ENCODE measurements at regions not wholly inside any gene's neighbourhood (a gene's known extent, or its start where the extent isn't known, plus 50 kb on each side); places are given as distances from the start of the nearest gene placed in this dataset.
A peak's percentile ranks its signal among the peaks of the same experiment; 100 is the strongest.
"Not testable (repeated sequence)": the region's sequence is repeated elsewhere in the genome, so short reads cannot be mapped to it uniquely, and the experiment has no call there.

GRCh38 chr14:21912367-21912766 is 238.7 kb upstream of the OR4E1 start:
- Mint-ChIP-seq H3K4me3 (ENCODE audit: low read depth) (peak overlapping the region; percentile 19), H3K4me1 (ENCODE audit: low read depth) (peaks cover 43% of the 10 kb centered on the region), H3K9me3 (no peaks in the 10 kb centered on the region), H3K27me3 (ENCODE audit: low read depth) (peaks cover 3% of the 10 kb centered on the region), H3K27ac (peak overlapping the region; percentile 57), H3K36me3 (ENCODE audit: low read depth) (no peaks in the 10 kb centered on the region)
- DNase-seq (ENCODE audit: low spot score) = no peak
- intact Hi-C loops (cut with micrococcal nuclease) = loop anchor here (2.0 to 10.0 kb wide), 3 partner anchors 18 to 162 kb away; no protein-coding TSS in a partner anchor

DNA sequence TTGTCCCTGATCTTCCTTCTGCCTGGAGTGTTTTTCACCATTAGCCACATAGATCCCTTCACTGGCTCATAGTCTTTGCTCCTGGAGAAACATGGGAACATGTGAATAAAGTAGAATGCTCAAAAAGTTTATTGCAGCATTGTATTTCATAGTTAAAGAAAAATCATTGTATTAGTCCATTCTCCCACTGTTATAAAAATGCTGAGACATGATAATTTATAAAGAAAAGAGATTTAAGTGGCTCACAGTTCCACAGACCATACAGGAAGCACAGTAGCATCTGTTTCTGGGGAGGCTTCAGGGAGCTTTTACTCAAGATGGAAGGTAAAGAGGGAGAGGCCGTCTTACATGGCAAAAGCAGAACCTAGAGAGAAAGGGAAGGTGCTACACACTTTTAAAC is 238.3 kb upstream of the OR4E1 start:
- no peak for DNase-seq (ENCODE audit: low spot score)
- no peaks in the 10 kb centered on the region for H3K9me3 Mint-ChIP-seq
- H3K4me3 Mint-ChIP-seq (ENCODE audit: low read depth) = no peak overlapping the region
- H3K27me3 Mint-ChIP-seq (ENCODE audit: low read depth) = peaks cover 5% of the 10 kb centered on the region
- no peaks in the 10 kb centered on the region for H3K36me3 Mint-ChIP-seq (ENCODE audit: low read depth)
- H3K27ac Mint-ChIP-seq = no peak overlapping the region
- H3K4me1 Mint-ChIP-seq (ENCODE audit: low read depth) = peaks cover 39% of the 10 kb centered on the region
- intact Hi-C loops (cut with micrococcal nuclease) = loop anchor here (2.0 to 10.0 kb wide), 3 partner anchors 17 to 163 kb away; no protein-coding TSS in a partner anchor

DNA sequence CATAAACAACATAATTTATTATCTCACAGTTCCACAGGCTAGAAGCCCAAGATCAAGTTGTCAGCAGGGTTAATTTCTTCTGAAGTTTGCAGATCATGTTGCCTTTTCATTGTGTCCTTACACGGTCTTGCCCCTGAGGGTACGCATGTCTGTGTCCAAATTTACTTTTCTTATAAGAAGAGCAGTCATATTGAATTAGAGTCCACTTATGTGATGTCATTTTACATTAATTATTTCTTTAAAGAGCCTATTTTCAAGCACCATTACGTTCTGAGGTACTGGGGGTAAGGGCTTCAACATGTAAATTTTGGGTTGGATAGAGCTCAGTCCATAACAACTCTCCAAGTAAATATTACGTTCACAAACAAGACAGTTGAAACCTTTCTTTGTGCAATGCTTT is 236.6 kb upstream of the OR4E1 start:
- Mint-ChIP-seq H3K27me3 (ENCODE audit: low read depth) (peaks cover 9% of the 10 kb centered on the region), H3K4me3 (ENCODE audit: low read depth) (no peak overlapping the region), H3K36me3 (ENCODE audit: low read depth) (no peaks in the 10 kb centered on the region), H3K9me3 (no peaks in the 10 kb centered on the region), H3K27ac (no peak overlapping the region), H3K4me1 (ENCODE audit: low read depth) (peaks cover 24% of the 10 kb centered on the region)
- intact Hi-C loops (cut with micrococcal nuclease) = loop anchor here (5.0 to 10.0 kb wide), 2 partner anchors 43 to 165 kb away; no protein-coding TSS in a partner anchor
- DNase-seq (ENCODE audit: low spot score) = no peak

DNA sequence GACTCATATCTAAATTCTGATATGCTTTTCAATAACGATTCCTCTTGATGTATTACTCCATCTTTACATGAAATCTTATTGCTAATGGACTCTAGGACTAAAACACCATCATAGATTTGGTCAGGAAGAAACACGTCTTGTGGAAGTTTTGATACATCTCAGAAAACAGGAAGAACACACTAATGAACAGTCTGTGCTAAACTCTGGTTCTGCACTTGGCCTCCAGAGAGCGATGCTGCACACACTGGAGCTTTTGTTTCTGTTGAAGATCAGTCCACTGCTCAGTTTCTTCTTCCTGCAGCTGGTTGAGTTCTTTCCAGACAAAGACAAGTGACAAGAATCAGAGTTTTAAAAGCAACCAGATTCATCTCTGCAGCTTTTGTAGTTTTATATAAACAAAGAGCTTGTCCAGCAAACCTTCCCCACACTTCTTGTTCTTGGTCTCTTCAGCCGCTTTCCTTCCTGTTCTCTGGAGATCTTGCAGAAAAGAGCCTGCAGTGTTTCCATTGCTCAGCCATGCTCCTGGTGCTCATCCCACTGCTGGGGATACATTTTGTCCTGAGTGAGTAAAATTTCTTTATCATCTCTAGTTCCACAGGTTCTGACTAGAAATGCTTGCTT is 229.1 kb upstream of the OR4E1 start:
- no peaks in the 10 kb centered on the region for H3K9me3 Mint-ChIP-seq
- H3K36me3 Mint-ChIP-seq (ENCODE audit: low read depth) = no peaks in the 10 kb centered on the region
- H3K4me1 Mint-ChIP-seq (ENCODE audit: low read depth) = peaks cover 16% of the 10 kb centered on the region
- H3K27me3 Mint-ChIP-seq (ENCODE audit: low read depth) = peaks cover 12% of the 10 kb centered on the region
- DNase-seq (ENCODE audit: low spot score) = peak; percentile 29
- intact Hi-C loops (cut with micrococcal nuclease) = no loop called here
- peak overlapping the region; percentile 47 for H3K27ac Mint-ChIP-seq
- H3K4me3 Mint-ChIP-seq (ENCODE audit: low read depth) = peak overlapping the region; percentile 57

GRCh38 chr14:21894898-21895194 is 221.2 kb upstream of the OR4E1 start:
- not testable (repeated sequence) for H3K9me3 Mint-ChIP-seq; H3K36me3 Mint-ChIP-seq (ENCODE audit: low read depth)
- intact Hi-C loops (cut with micrococcal nuclease) = loop anchor here (2.0 kb wide), 2 partner anchors 18 to 26 kb away; no protein-coding TSS in a partner anchor

GRCh38 chr14:21894003-21894897 is 220.6 kb upstream of the OR4E1 start:
- Mint-ChIP-seq H3K9me3 (no peaks in the 10 kb centered on the region), H3K27me3 (ENCODE audit: low read depth) (peaks cover 1% of the 10 kb centered on the region), H3K36me3 (ENCODE audit: low read depth) (no peaks in the 10 kb centered on the region), H3K27ac (peak overlapping the region; percentile 88), H3K4me3 (ENCODE audit: low read depth) (peak overlapping the region; percentile 79), H3K4me1 (ENCODE audit: low read depth) (peaks cover 19% of the 10 kb centered on the region)
- peak; percentile 40 for DNase-seq (ENCODE audit: low spot score)
- intact Hi-C loops (cut with micrococcal nuclease) = loop anchor here (2.0 kb wide), 2 partner anchors 19 to 25 kb away; no protein-coding TSS in a partner anchor

More at GRCh38 chr14:21894898-21895194, 221.2 kb upstream of the OR4E1 start:
- not testable (repeated sequence) for DNase-seq (ENCODE audit: low spot score); H3K27me3 Mint-ChIP-seq (ENCODE audit: low read depth)
- Mint-ChIP-seq H3K4me1 (ENCODE audit: low read depth) (peaks cover 19% of the 10 kb centered on the region), H3K4me3 (ENCODE audit: low read depth) (peak overlapping the region; percentile 79), H3K27ac (peak overlapping the region; percentile 88)

- H3K27ac Mint-ChIP-seq = no peak overlapping the region
- peaks cover 29% of the 10 kb centered on the region for H3K4me1 Mint-ChIP-seq (ENCODE audit: low read depth)
- no peaks in the 10 kb centered on the region for H3K36me3 Mint-ChIP-seq (ENCODE audit: low read depth)
- H3K4me3 Mint-ChIP-seq (ENCODE audit: low read depth) = no peak overlapping the region
- H3K9me3 Mint-ChIP-seq = no peaks in the 10 kb centered on the region
- intact Hi-C loops (cut with micrococcal nuclease) = no loop called here
- no peak for DNase-seq (ENCODE audit: low spot score)
- peaks cover 7% of the 10 kb centered on the region for H3K27me3 Mint-ChIP-seq (ENCODE audit: low read depth)
Measured at GRCh38 chr14:21891921-21892320, 218.3 kb upstream of the OR4E1 start.

DNA sequence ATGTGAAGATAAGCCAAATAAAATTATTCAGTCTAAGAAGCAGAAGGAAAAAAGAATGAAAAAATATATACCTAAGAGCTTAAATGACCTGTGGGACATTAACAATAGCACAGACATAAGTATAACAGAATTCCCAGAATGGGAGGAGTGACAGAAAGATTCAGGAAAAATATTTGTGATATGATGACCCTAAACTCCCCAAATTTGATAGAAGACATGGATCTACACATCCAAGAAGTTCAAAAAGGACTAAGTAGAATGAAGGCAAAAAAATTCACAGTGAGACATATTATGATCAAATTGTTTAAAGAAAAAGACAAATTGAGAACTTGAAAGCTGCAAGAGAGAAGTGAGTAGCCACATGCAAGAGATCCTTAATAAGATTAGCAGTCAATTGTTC is 211.4 kb upstream of the OR4E1 start:
- H3K9me3 Mint-ChIP-seq = no peaks in the 10 kb centered on the region
- no peak for DNase-seq (ENCODE audit: low spot score)
- intact Hi-C loops (cut with micrococcal nuclease) = no loop called here
- peaks cover 36% of the 10 kb centered on the region for H3K27me3 Mint-ChIP-seq (ENCODE audit: low read depth)
- no peaks in the 10 kb centered on the region for H3K36me3 Mint-ChIP-seq (ENCODE audit: low read depth)
- no peak overlapping the region for H3K27ac Mint-ChIP-seq
- peaks cover 13% of the 10 kb centered on the region for H3K4me1 Mint-ChIP-seq (ENCODE audit: low read depth)
- H3K4me3 Mint-ChIP-seq (ENCODE audit: low read depth) = no peak overlapping the region

- no peaks in the 10 kb centered on the region for H3K9me3 Mint-ChIP-seq
- peaks cover 35% of the 10 kb centered on the region for H3K27me3 Mint-ChIP-seq (ENCODE audit: low read depth)
- no peak overlapping the region for H3K27ac Mint-ChIP-seq
- DNase-seq (ENCODE audit: low spot score) = no peak
- H3K36me3 Mint-ChIP-seq (ENCODE audit: low read depth) = no peaks in the 10 kb centered on the region
- intact Hi-C loops (cut with micrococcal nuclease) = no loop called here
- H3K4me1 Mint-ChIP-seq (ENCODE audit: low read depth) = peaks cover 4% of the 10 kb centered on the region
- H3K4me3 Mint-ChIP-seq (ENCODE audit: low read depth) = no peak overlapping the region
Measured at GRCh38 chr14:21882226-21882625, 208.6 kb upstream of the OR4E1 start.

DNA sequence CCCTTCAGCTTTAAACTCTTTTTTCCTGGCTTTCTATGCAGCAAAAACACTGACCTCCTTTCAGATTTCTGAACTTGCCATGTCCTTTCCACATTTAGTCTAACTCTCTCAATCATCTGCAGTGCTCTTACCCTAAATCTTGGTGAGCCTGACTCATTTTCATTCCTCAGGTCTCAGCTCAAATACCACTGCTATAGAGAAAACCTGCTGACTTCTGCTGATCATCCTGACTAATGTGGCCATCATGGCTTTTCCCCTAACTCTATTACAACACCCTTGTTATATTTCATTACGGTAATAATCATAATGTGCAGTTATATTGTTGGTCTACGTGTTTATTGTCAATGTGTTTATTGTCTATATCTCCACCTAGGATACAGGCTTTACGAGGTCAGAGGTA is 207.3 kb upstream of the OR4E1 start:
- Mint-ChIP-seq H3K9me3 (no peaks in the 10 kb centered on the region), H3K4me3 (ENCODE audit: low read depth) (no peak overlapping the region), H3K27me3 (ENCODE audit: low read depth) (peaks cover 33% of the 10 kb centered on the region), H3K27ac (no peak overlapping the region), H3K4me1 (ENCODE audit: low read depth) (peaks cover 1% of the 10 kb centered on the region), H3K36me3 (ENCODE audit: low read depth) (no peaks in the 10 kb centered on the region)
- intact Hi-C loops (cut with micrococcal nuclease) = no loop called here
- no peak for DNase-seq (ENCODE audit: low spot score)

GRCh38 chr14:21875791-21876190 is 202.2 kb upstream of the OR4E1 start:
- DNase-seq (ENCODE audit: low spot score) = no peak
- H3K36me3 Mint-ChIP-seq (ENCODE audit: low read depth) = no peaks in the 10 kb centered on the region
- H3K27ac Mint-ChIP-seq = no peak overlapping the region

GRCh38 chr14:21874946-21875345 is 201.3 kb upstream of the OR4E1 start:
- Mint-ChIP-seq H3K36me3 (ENCODE audit: low read depth) (no peaks in the 10 kb centered on the region), H3K9me3 (no peaks in the 10 kb centered on the region), H3K4me1 (ENCODE audit: low read depth) (peaks cover 26% of the 10 kb centered on the region), H3K27me3 (ENCODE audit: low read depth) (peaks cover 9% of the 10 kb centered on the region), H3K4me3 (ENCODE audit: low read depth) (no peak overlapping the region), H3K27ac (no peak overlapping the region)
- no peak for DNase-seq (ENCODE audit: low spot score)
- intact Hi-C loops (cut with micrococcal nuclease) = no loop called here

More at GRCh38 chr14:21875791-21876190, 202.2 kb upstream of the OR4E1 start:
- Mint-ChIP-seq H3K27me3 (ENCODE audit: low read depth) (peaks cover 10% of the 10 kb centered on the region), H3K9me3 (no peaks in the 10 kb centered on the region), H3K4me3 (ENCODE audit: low read depth) (no peak overlapping the region), H3K4me1 (ENCODE audit: low read depth) (peaks cover 26% of the 10 kb centered on the region)
- intact Hi-C loops (cut with micrococcal nuclease) = no loop called here

GRCh38 chr14:21874167-21874566 is 200.5 kb upstream of the OR4E1 start:
- H3K36me3 Mint-ChIP-seq (ENCODE audit: low read depth) = no peaks in the 10 kb centered on the region
- H3K4me3 Mint-ChIP-seq (ENCODE audit: low read depth) = no peak overlapping the region
- no peaks in the 10 kb centered on the region for H3K9me3 Mint-ChIP-seq
- H3K27ac Mint-ChIP-seq = no peak overlapping the region
- no peak for DNase-seq (ENCODE audit: low spot score)
- intact Hi-C loops (cut with micrococcal nuclease) = no loop called here
- H3K27me3 Mint-ChIP-seq (ENCODE audit: low read depth) = peaks cover 9% of the 10 kb centered on the region
- peaks cover 26% of the 10 kb centered on the region for H3K4me1 Mint-ChIP-seq (ENCODE audit: low read depth)
